GM19043 (cell line): ENCODE measurements at regions not wholly inside any gene's neighbourhood (a gene's known extent, or its start where the extent isn't known, plus 50 kb on each side); places are given as distances from the start of the nearest gene placed in this dataset.

Experiments
- ATAC-seq: cut with Tn5 transposase; IDR thresholded peaks from one replicate; pipeline ENCODE4 v1.9.1; 2021; ENCODE audit warnings: low read depth; ENCODE audit not compliant: unreplicated experiment

DNA sequence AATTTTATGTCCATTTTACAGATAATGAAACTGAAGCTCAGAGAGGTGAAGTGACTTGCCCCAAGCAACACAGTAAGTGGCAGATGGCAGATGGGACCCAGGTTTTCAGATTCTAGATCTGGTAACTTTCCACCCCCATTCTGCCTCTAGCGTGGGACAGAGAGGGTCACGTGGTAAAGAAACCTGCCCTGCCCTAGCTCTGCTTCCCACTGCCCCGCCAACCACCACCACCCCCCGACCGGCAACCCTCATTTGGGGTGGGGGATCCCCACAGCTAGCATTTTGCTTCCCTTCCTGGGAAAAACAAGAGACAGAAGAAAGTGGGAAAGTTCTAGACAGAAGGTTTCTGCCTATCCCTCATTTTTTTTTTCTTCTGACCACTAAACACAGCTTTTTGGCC, 172.5 kb downstream of the ACTL7B start:
- no peak for ATAC-seq

DNA sequence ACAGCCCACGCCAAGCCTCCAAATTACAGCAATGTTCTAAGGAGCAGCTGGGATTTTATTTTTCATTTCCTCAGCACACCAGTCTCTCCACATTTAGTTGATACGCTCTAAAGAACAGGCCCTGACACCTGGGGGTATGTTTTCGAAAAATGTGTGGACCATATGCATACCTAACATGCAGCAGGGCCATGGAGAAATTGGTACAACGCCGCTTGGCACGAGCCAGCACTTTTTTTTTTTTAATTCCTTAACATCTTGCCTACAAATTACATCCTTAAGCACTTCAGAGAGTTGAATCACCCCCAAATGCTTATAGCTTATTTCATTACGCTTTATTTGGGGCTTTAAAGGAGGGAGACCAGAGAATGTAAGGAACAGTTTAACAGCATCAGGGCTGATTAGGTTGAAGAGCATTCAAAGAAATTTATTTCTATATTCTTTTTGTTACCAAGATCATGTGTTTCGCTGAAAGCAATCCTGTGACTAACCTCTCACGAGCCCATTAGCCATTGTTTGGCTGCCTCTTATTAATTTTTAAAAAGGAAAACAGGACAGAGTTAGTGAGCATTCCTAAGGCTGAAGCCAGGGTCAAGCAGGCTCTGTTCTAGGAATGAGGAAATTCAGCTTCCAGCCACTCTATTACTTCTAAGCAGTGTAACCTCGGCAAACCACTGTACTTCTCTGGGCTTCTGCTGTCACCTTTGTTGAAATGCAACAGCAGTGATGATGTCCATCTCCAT, 173.8 kb downstream of the ACTL7B start:
- ATAC-seq, result no peak

GRCh38 chr9:108680946-108681345, 174.8 kb downstream of the ACTL7B start:
- ATAC-seq, result no peak

DNA sequence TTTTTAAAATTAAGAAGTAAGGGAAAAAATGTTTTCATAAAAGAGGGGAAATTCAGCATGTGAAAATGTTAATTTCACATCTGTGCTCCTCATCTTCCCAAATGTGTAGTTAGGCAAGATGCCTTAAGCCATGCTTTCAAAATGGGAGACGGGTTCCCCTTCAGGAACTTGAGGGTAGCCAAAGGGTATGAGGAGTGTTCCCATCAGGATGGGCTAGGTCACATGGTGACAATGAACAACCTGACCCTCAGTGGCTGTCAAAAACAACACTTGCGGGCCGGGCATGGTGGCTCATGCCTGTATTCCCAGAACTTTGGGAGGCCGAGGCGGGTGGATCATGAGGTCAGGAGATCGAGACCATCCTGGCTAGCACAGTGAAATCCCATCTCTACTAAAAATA, 178.0 kb downstream of the ACTL7B start:
- ATAC-seq, result no peak

DNA sequence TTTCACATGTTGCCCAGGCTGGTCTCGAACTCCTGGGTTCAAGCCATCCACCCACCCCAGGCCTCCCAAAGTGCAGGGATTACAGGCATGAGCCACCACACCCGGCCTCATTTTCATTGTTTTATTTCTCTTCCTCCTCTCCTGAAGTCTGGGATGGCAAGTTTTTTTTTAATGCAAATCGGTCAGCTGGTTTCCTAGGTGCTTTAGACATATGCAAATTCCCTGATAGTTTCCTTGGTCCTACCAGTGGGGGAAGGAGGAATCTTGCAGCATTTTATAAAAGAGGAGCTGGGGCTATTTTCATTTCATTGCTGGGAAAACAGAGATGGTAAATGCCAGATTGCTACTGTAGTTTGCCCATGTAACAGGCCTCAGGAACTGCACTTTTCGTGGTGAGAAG, 179.4 kb downstream of the ACTL7B start:
- ATAC-seq, result no peak

DNA sequence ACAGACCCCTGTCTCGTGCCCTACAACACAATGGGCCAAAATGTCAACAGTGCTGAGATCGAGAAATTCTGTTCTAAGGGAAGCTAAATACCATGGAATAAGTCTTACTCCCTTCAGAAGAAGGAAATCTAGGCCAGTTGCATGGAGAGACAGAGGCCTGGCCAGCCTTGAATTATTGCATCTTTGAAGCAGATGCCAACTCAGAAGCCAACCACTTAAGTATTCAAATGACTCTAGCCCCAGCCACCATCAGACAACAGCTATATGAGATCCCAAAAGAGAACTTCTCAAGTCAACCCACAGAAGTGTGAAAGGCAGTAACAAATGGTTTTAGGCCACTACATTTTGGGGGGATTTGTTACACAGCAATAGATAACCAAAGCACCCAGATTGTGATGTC, 180.1 kb downstream of the ACTL7B start:
- no peak for ATAC-seq

DNA sequence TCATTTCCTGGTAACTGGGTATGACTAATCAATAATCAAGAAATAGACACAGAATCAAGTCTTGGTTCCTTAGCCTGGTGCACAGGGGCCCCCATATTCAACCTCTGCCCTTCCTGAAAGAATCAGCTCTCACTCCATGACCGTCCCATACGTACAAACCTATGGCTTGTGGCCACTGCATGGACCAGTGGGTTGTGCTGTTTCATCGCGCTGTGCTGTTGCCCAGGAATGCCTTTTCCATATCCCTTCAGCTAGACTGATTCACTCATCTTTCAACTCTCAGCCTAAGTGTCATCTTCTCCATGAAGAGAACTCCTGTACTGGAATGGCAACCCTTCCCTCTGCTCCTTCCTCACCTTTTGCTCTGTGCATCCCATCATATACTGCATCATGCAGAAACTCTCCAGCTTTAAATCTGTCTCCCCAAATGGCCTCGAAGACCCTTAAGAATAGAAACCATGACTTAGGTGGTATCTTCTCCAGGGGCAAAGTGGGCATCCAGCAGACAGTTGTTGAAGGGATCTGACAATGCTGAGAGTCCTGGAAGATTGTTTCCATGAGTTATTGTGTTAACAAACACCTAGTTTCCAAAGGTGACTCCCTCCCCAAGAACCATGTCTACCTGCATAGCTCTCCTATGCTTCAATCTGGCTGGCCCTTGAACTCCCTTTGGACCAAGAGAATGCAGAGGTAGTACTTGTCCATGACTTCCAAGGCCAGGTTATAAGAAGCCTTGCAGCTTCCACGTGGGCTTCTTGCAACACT, 180.8 kb downstream of the ACTL7B start:
- ATAC-seq, result no peak

DNA sequence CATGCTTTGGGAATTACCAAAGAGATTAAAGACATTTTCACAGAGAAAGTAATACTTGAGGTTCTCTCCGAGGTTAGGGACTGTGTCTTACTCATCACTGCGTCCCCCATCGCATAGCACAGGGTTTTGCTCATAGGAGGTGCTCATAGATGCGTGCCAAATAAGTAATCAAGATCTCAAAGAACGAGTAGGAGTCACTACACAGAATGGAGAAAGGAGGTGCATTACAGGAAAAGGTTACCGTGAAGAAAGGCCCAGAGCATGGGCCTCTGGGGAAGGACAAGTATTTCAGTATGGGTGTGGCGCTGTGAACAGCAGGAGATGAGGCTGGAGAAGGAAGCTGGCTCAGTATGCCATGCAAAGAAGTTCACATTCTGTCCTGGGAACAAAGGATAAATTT, 182.4 kb downstream of the ACTL7B start:
- ATAC-seq, result no peak

- no peak for ATAC-seq
Measured at GRCh38 chr9:108672475-108673190, 183.2 kb downstream of the ACTL7B start.

DNA sequence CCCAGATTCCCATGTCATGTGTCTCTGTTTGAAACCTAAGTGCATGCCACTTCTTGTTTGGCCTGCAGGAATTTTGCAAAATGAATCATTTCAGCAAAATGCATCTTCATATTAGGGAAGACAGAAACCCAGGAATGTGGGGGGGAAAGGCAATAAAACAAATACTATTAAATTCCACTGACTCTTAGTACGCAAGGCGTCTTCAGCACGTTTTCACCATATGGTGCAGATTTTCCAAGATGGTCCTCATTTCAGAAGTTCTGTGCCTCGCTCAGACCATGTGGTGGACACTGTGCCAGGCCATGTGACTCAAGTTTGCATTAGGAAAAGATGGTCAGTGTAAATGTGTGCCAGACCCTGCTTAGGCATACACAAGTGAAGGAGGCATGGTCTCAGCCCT, 184.0 kb downstream of the ACTL7B start:
- no peak for ATAC-seq

DNA sequence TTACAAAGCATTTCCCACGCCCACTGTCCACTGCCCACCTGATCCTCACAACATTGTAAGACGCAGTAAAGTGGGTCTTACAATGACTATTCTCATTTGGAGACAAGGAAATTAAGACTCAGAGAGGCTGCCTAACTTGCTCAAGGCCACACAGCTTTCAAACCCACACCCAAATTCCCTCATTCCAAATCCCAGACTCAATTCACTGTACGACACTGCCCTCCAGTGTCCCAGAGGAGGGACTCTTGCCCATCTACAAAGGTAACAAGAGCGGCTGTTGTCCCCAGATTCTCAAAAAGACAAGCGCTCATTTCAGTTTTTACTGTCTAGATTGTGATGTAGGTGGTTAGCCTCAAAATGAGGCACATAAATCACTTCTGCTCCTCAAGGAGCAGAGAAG, 184.6 kb downstream of the ACTL7B start:
- ATAC-seq, result no peak

GRCh38 chr9:108668938-108669335, 186.8 kb downstream of the ACTL7B start:
- ATAC-seq, result no peak

- ATAC-seq, result no peak
Measured at GRCh38 chr9:108668191-108668937, 187.4 kb downstream of the ACTL7B start.

- ATAC-seq, result no peak
Measured at GRCh38 chr9:108666240-108666784, 189.5 kb downstream of the ACTL7B start.

DNA sequence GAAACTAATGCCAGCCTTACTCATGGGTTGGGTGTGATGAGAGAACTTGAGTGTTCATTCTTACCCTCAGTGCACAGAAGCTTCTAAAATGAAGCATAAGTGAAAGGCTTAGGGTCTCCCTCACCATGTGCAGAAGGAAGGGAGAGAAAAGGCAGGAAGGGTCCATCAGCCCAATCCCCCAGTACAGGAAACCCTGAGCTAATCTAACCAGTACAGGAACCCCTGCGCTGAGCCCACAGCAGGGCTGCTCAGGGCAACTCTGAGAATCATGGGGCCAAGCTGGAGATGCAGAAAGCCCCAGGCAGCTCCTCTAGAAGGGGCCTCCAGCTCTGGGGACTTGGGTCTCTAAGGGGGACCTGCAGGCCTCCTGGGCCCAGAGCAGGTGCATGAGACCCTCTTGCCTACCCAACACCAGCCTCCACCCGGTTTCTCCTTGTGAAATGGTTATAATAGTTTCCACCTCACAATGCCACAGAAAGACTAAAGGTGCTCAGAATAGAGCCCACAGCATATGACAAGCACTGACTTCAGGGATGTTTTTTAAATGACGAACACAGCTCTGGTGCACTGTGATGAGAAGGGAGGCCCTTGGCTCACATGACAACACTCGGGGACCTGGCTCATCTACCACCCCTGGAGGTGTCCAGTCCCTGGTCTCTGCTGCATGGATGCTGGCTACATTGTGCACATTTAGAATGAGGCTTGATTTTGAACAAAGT, 190.1 kb downstream of the ACTL7B start:
- ATAC-seq, result no peak

GRCh38 chr9:108664309-108665255, 191.2 kb downstream of the ACTL7B start:
- no peak for ATAC-seq

DNA sequence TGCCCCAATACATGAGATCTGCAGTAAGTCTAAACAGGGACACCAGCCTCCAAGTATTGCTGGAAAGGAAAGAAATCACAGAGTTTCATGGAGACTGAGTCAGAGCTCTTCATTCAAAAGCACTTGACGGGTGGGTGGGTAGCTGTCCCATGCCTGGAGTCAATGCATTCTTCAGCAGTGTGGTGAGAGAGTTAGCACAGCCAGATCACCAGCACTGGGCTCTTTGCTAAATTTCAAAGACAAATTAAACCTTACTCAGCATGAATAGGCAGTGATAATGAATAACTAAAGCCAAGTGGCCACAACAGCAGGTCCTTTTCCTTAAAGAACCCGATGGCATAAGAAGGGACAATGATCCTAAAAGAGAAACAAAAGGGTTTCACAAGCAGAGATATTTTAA, 192.4 kb downstream of the ACTL7B start:
- no peak for ATAC-seq

GRCh38 chr9:108662956-108663355, 192.8 kb downstream of the ACTL7B start:
- ATAC-seq, result no peak
